ENCODE measurements at regions not wholly inside any gene's neighbourhood (a gene's known extent, or its start where the extent isn't known, plus 50 kb on each side); places are given as distances from the start of the nearest gene placed in this dataset.

DNA sequence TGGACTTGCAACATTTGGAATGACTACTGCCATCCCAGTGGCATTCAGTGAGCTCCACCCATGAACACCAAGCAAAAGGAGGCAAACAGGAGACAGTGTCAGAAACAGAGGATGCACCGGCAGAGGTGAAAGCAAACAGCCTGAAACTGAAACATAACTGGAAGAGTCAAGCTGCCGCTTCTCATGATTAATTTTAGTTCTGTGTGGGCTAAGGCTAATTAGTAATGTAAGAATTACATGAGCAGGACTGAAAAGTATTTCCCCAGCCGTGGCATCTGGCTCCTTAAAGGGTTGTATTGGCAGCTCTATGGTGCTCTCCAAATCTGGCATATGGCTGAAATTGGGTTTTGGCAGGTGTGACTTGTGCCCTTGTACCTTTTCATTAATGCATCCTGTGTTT, 1108.1 kb downstream of the TSN start:
- TF ChIP-seq CTCF (IDR thresholded peaks at IDR 0.05; ENCODE audit: insufficient read depth, low read depth, low read length) = no peak
- TF ChIP-seq EZH2 (IDR thresholded peaks at IDR 0.05; ENCODE audit: insufficient read depth, low read length) = no peak
